HCT116 (cell line): ENCODE measurements at regions not wholly inside any gene's neighbourhood (a gene's known extent, or its start where the extent isn't known, plus 50 kb on each side); places are given as distances from the start of the nearest gene placed in this dataset.

ENCODE experiments used
- CEBPB ChIP-seq: IDR thresholded peaks from 2 replicates; pipeline ENCODE4 v1.6.1; 2012; ENCODE audit warnings: low read depth
- CTCF ChIP-seq, 3 experiments: fragments of 200-600 bp in 1 of 3; sonication (generic) in 1 of 3; IDR thresholded peaks in 2 of 3; conservative IDR thresholded peaks in 1 of 3; 2 replicates each; pipeline ENCODE4 v1.5.1; 2012 to 2017; ENCODE audit warnings: low read depth in 2 of 3, low read length in 2 of 3, antibody characterized with exemption in 1 of 3, borderline replicate concordance in 1 of 3, control low read depth in 1 of 3, mild to moderate bottlenecking in 1 of 3, mixed read lengths in 1 of 3, mixed run types in 1 of 3, moderate library complexity in 1 of 3; ENCODE audit not compliant: insufficient read depth in 1 of 3
- ELF1 ChIP-seq: IDR thresholded peaks from 2 replicates; pipeline ENCODE4 v1.6.1; 2012; ENCODE audit warnings: low read depth, borderline replicate concordance
- FOSL1 ChIP-seq: IDR thresholded peaks from 2 replicates; pipeline ENCODE4 v1.6.1; 2012; ENCODE audit warnings: low read depth
- MAX ChIP-seq: IDR thresholded peaks from 2 replicates; pipeline ENCODE4 v1.6.1; 2012
- POLR2A ChIP-seq: IDR thresholded peaks from 2 replicates; pipeline ENCODE4 v1.7.0; 2011; ENCODE audit warnings: borderline replicate concordance; ENCODE audit not compliant: insufficient read depth, insufficient read length; ENCODE audit errors: extremely low read depth
- SRF ChIP-seq: IDR thresholded peaks from 2 replicates; pipeline ENCODE4 v1.6.1; 2012; ENCODE audit warnings: low read depth

GRCh38 chr7:109663806-109664205 lies 1094.1 kb downstream of the DNAJB9 start:
- TF ChIP-seq MAX, result no peak
- TF ChIP-seq ELF1, result no peak
- no peak for TF ChIP-seq POLR2A
- TF ChIP-seq CEBPB, result no peak
- no peak for TF ChIP-seq FOSL1
- TF ChIP-seq SRF, result no peak
- TF ChIP-seq CTCF (IDR thresholded peaks at IDR 0.05 in 2 of 3, conservative IDR thresholded peaks at IDR 0.05 in 1 of 3; ENCODE audit: borderline replicate concordance in 1 of 3, insufficient read depth in 1 of 3, low read depth in 2 of 3, low read length in 2 of 3), result no peak
